Astrocyte of the cerebellum (primary cell): ENCODE measurements at regions not wholly inside any gene's neighbourhood (a gene's known extent, or its start where the extent isn't known, plus 50 kb on each side); places are given as distances from the start of the nearest gene placed in this dataset.

Experiments used
- DNase-seq: peaks from one replicate; pipeline ENCODE4 v3.0.0-alpha.2; 2011; ENCODE audit warnings: low read depth
- H3K4me3 ChIP-seq: 2 replicates; pipeline ENCODE4 v1.5.1; 2011; ENCODE audit warnings: mild to moderate bottlenecking, low read depth, low read length, moderate library complexity
- in situ Hi-C: cut with HindIII; loops from 2 replicates; pipeline ENCODE4 v1.10.0; 2017; ENCODE audit warnings: low sequenced_read_pairs
- TF ChIP-seq, protein P1 (sequence below): IDR thresholded peaks from 2 replicates; pipeline ENCODE4 v1.5.1; 2012; ENCODE audit warnings: low read length, low read depth, moderate library complexity, mild to moderate bottlenecking; ENCODE audit errors: missing control alignments

DNA sequence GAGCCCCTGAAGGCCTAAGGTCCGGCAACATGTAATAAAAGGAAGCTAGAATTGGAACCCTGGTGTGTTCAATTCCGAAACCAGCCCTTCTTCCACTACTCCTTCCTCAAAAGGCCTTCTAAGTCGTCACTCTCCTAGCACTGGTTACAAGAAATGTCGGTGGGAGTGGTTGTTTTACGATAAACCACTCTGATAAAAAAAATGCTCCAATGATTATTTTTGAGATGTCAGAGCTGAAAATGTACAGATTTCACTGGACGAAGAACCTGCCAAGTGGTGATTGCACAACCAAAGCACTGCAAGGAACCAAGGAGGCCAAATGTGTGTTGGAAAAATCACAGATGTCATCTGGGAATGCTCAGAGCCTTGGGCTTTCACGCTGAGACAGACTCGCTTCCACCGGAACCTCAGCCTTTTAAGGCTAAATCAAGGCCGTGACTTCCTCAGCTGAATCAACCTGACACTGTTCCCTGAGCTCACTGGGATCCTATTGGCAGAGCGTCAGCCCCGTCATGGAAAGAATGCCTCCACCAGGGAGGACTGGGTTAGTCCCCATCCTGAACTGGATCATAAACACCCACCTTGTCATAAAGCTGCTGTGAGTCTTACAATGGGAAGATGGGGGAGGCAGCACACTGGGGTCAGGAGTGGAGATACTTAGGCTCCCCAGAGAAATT lies 108.1 kb upstream of the THBS1 start:
- DNase-seq: no peak
- in situ Hi-C loops: no loop called here
- TF ChIP-seq, protein P1, sequence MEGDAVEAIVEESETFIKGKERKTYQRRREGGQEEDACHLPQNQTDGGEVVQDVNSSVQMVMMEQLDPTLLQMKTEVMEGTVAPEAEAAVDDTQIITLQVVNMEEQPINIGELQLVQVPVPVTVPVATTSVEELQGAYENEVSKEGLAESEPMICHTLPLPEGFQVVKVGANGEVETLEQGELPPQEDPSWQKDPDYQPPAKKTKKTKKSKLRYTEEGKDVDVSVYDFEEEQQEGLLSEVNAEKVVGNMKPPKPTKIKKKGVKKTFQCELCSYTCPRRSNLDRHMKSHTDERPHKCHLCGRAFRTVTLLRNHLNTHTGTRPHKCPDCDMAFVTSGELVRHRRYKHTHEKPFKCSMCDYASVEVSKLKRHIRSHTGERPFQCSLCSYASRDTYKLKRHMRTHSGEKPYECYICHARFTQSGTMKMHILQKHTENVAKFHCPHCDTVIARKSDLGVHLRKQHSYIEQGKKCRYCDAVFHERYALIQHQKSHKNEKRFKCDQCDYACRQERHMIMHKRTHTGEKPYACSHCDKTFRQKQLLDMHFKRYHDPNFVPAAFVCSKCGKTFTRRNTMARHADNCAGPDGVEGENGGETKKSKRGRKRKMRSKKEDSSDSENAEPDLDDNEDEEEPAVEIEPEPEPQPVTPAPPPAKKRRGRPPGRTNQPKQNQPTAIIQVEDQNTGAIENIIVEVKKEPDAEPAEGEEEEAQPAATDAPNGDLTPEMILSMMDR: no peak
- no peak overlapping the region for H3K4me3 ChIP-seq

DNA sequence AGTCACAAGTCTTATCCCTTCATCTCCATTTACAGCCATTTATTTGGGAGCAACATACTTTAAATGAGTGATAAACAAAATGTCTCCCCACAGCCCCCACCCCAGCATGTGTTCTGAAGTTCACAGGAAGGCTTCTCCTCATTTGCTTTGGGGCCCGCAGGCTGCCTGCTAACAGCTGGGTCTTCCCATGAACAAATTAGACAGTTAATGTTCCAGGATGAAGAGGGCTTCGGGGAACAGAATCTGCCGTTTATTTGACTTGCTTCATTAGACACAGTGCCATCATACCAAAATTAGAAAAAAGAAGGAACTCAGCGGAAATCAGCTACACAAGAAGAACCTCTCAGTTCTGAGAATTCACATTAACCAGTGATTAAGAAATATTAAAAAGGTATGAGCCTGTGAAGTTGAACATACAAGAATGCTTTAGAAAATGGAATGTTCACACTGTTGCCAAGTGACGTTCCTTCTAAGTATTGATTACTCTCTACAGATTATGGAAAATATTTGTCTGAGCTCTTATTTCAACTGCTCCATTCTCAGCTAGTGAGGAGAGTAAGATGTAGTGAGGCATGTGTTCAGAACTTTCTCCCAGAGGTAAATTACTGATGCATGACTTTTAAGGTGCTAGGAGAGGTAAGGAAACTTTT lies 107.5 kb upstream of the THBS1 start:
- H3K4me3 ChIP-seq: no peak overlapping the region
- in situ Hi-C loops: no loop called here
- DNase-seq: no peak
- TF ChIP-seq, protein P1: no peak

DNA sequence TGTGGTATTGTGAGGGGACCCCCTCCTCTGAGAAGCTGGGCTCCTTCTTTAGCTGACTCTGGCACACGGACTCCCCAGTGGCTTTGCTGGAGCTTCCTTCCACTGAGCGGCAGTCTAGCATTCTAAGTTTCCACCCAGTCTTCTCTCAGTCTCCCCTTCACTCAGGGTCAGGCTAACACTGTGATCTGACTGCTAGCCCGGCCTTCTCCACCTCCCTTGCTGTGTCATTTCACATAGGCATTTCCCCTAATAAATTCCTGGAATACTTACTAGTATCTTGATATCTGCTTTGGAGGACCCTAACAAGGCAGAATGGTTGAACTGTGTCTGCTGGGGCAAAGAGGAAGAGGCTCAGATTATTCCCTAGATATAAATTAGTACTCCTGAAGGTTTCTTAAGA lies 106.2 kb upstream of the THBS1 start:
- DNase-seq: no peak

DNA sequence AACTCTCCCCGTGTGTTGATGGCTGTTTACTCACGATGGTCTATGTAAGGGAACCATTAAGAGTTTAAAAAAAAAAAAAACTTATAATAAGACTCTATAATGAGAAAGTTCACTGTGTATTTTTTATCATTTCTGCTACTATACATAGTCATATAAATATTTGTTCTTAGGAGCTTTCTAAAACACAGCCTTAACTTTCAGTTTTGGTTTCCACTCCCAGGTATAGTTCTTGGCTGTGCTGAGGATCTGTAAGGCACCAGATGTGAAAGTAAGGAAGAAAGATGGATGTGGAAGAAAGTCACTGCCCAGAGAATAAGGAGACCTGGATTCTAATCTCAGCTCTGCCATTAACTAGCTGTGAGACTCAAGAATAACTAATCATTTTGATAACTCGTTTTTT lies 101.9 kb upstream of the THBS1 start:
- TF ChIP-seq, protein P1: no peak
- no peak for DNase-seq
- in situ Hi-C loops: no loop called here
- H3K4me3 ChIP-seq: no peak overlapping the region

More for the DNA sequence above, 106.2 kb upstream of the THBS1 start:
- TF ChIP-seq, protein P1: no peak
- in situ Hi-C loops: no loop called here
- no peak overlapping the region for H3K4me3 ChIP-seq

DNA sequence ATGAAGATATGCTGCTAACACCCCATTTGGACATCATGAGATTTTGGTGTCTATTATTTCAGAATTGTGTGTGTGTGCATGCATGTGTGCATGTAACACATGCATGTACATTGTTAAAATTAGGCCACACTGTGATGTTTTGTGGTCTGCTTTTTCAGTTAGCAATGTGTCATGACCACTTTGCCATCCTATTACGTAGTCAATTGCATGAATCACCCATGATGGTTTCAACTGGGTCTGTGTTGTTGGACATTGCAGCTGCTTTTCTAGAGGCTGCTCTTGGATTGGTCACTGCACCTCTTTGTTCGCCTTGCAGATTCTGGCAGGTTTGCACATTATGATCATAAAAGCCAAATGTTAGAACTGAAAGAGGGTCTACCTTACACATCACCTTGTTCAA lies 101.0 kb upstream of the THBS1 start:
- no peak for DNase-seq
- in situ Hi-C loops: no loop called here
- TF ChIP-seq, protein P1: no peak
- no peak overlapping the region for H3K4me3 ChIP-seq

DNA sequence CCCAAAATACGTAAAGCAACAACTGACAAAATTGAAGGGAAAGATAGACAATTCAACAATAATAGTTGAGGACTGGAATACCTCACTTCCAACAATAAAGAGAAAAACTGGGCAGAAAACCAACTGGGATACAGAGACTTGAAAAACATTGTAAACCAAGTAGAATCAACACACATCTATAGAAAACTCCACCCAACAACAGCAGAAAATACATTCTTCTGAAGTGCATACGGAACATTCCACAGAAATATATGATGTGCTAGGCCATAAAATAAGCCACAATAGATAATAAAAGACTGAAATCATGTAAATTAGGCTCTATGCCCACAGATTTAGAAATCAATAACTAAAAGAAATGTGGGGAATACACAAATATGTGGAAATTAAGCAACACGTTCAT lies 98.4 kb upstream of the THBS1 start:
- TF ChIP-seq, protein P1: no peak
- no peak for DNase-seq
- in situ Hi-C loops: no loop called here
- H3K4me3 ChIP-seq: no peak overlapping the region
